A549 (cell line): ENCODE measurements at regions not wholly inside any gene's neighbourhood (a gene's known extent, or its start where the extent isn't known, plus 50 kb on each side); places are given as distances from the start of the nearest gene placed in this dataset.

Source experiments
- ATAC-seq, 2 experiments: fragments of 200-7000 bp in 1 of 2; fragments of >200 bp in 1 of 2; cut with Nextera tagmentation in 1 of 2; cut with Tn5 transposase in 1 of 2; 3 replicates each; pipeline versions ENCODE4 v1.8.0 to v1.9.1; 2018 to 2020; ENCODE audit warnings: mild to moderate bottlenecking in 1 of 2, moderate library complexity in 1 of 2
- CTCF ChIA-PET: fragments of 300-600 bp; sonication (Branson Sonifier 250); formaldehyde crosslinking; extraction: SDS; loops from one replicate; lab custom pipeline; 2021; ENCODE audit warnings: antibody characterized with exemption, inconsistent platforms; lab: Yijun Ruan, JAX
- POLR2A ChIA-PET: fragments of 350-600 bp; formaldehyde crosslinking; extraction: SDS; loops from one replicate; lab custom pipeline; 2021; ENCODE audit warnings: antibody characterized with exemption, inconsistent platforms; lab: Yijun Ruan, JAX
- DNase-seq, 2 experiments: peaks; one replicate each; pipeline versions ENCODE4 v3.0.0 to v3.0.0-alpha.2; 2011 to 2016; ENCODE audit warnings: low read depth in 1 of 2, low spot score in 1 of 2
- FAIRE-seq: peaks from 2 replicates; lab custom pipeline; 2011; peaks lifted over from hg19 to GRCh38; lab: Jason Lieb, UNC
- H3K27ac ChIP-seq, 2 experiments: fragments of >200 bp; sonication (Bioruptor Twin); formaldehyde crosslinking; 3 replicates each; pipeline ENCODE4 v1.5.1; 2016 to 2017
- H3K4me1 ChIP-seq: fragments of >200 bp; sonication (Bioruptor Twin); formaldehyde crosslinking; 3 replicates; pipeline ENCODE4 v1.6.1; 2016
- H3K4me2 ChIP-seq: fragments of >200 bp; sonication (Bioruptor Twin); formaldehyde crosslinking; 3 replicates; pipeline ENCODE4 v1.6.1; 2016
- H3K4me3 ChIP-seq: fragments of >200 bp; sonication (Bioruptor Twin); formaldehyde crosslinking; 3 replicates; pipeline ENCODE4 v1.5.1; 2016
- H3K9me3 ChIP-seq: fragments of >200 bp; sonication (Bioruptor Twin); formaldehyde crosslinking; 3 replicates; pipeline ENCODE4 v1.6.1; 2016
- ATOH8 ChIP-seq: fragments of 250-450 bp; sonication (Bioruptor Pico); IDR thresholded peaks from 2 replicates; pipeline ENCODE4 v1.5.0; 2020; ENCODE audit warnings: low read depth, mild to moderate bottlenecking, moderate library complexity
- BCL3 ChIP-seq: fragments of >200 bp; sonication (Bioruptor Twin); formaldehyde crosslinking; IDR thresholded peaks from 3 replicates; pipeline ENCODE4 v1.6.1; 2016
- BHLHE40 ChIP-seq: IDR thresholded peaks from 2 replicates; pipeline ENCODE4 v1.6.1; 2012; ENCODE audit warnings: low read depth, low read length, inconsistent platforms
- CBX2 ChIP-seq: fragments of 200-600 bp; sonication (generic); IDR thresholded peaks from 2 replicates; pipeline ENCODE4 v1.6.1; 2016; ENCODE audit warnings: low read depth, mild to moderate bottlenecking, borderline replicate concordance
- CHD2 ChIP-seq: fragments of 150-350 bp; IDR thresholded peaks from 2 replicates; pipeline ENCODE4 v1.6.1; 2014; ENCODE audit warnings: low read length; ENCODE audit not compliant: partially characterized antibody
- CHD4 ChIP-seq: fragments of 200-600 bp; sonication (generic); IDR thresholded peaks from 2 replicates; pipeline ENCODE4 v1.6.1; 2016; ENCODE audit warnings: antibody characterized with exemption, mild to moderate bottlenecking, borderline replicate concordance
- CTCF ChIP-seq: fragments of >200 bp; sonication (Bioruptor Twin); formaldehyde crosslinking; IDR thresholded peaks from 3 replicates; pipeline ENCODE4 v1.5.1; 2016
- EHF ChIP-seq: fragments of 250-450 bp; sonication (Bioruptor Pico); IDR thresholded peaks from 2 replicates; pipeline ENCODE4 v1.5.0; 2020; ENCODE audit warnings: mild to moderate bottlenecking
- EHMT2 ChIP-seq: fragments of 200-600 bp; sonication (generic); IDR thresholded peaks from 2 replicates; pipeline ENCODE4 v1.6.1; 2016; ENCODE audit warnings: antibody characterized with exemption, low read depth, mild to moderate bottlenecking, moderate library complexity
- EP300 ChIP-seq, 2 experiments: fragments of >200 bp; sonication (Bioruptor Twin); formaldehyde crosslinking; IDR thresholded peaks; 2 replicates in 1 of 2; 3 replicates in 1 of 2; pipeline ENCODE4 v1.6.1; 2016 to 2017
- ESRRA ChIP-seq: fragments of 150-350 bp; IDR thresholded peaks from 2 replicates; pipeline ENCODE4 v1.6.1; 2014; ENCODE audit warnings: mild to moderate bottlenecking, low read length, borderline replicate concordance
- FOSB ChIP-seq: fragments of 250-450 bp; sonication (Bioruptor Pico); IDR thresholded peaks from 2 replicates; pipeline ENCODE4 v1.5.0; 2020; ENCODE audit warnings: mild to moderate bottlenecking, moderate library complexity
- GATA3 ChIP-seq: IDR thresholded peaks from 2 replicates; pipeline ENCODE4 v1.6.1; 2012; ENCODE audit warnings: borderline replicate concordance
- HES2 ChIP-seq: fragments of >200 bp; sonication (Bioruptor Twin); formaldehyde crosslinking; IDR thresholded peaks from 2 replicates; pipeline ENCODE4 v1.6.1; 2016
- JUN ChIP-seq, 2 experiments: fragments of >200 bp; sonication (Bioruptor Twin); formaldehyde crosslinking; IDR thresholded peaks; 2 replicates in 1 of 2; 3 replicates in 1 of 2; pipeline ENCODE4 v1.6.1; 2016 to 2017
- JUNB ChIP-seq: fragments of >200 bp; sonication (Bioruptor Twin); formaldehyde crosslinking; IDR thresholded peaks from 2 replicates; pipeline ENCODE4 v1.6.1; 2016
- KDM1A ChIP-seq: fragments of 200-600 bp; sonication (generic); IDR thresholded peaks from 2 replicates; pipeline ENCODE4 v1.6.1; 2016; ENCODE audit warnings: low read depth, mild to moderate bottlenecking
- KDM5A ChIP-seq: fragments of 200-600 bp; sonication (generic); IDR thresholded peaks from 2 replicates; pipeline ENCODE4 v1.6.1; 2016; ENCODE audit warnings: antibody characterized with exemption, mild to moderate bottlenecking
- MAFK ChIP-seq: fragments of 450-650 bp; IDR thresholded peaks from 2 replicates; pipeline ENCODE4 v1.6.1; 2014; ENCODE audit not compliant: partially characterized antibody
- MAZ ChIP-seq: fragments of 150-350 bp; IDR thresholded peaks from 2 replicates; pipeline ENCODE4 v1.6.1; 2014; ENCODE audit warnings: antibody characterized with exemption, low read depth, low read length, borderline replicate concordance
- PBX3 ChIP-seq: IDR thresholded peaks from 2 replicates; pipeline ENCODE4 v1.6.1; 2012
- PHF8 ChIP-seq: fragments of 200-600 bp; sonication (generic); IDR thresholded peaks from 2 replicates; pipeline ENCODE4 v1.6.1; 2016; ENCODE audit warnings: low read depth, mild to moderate bottlenecking, antibody characterized with exemption, moderate library complexity, borderline replicate concordance
- RCOR1 ChIP-seq: fragments of 150-350 bp; IDR thresholded peaks from 2 replicates; pipeline ENCODE4 v1.6.1; 2014; ENCODE audit warnings: antibody characterized with exemption, low read length, low read depth
- REST ChIP-seq: fragments of 200-600 bp; sonication (generic); IDR thresholded peaks from 2 replicates; pipeline ENCODE4 v1.6.1; 2016; ENCODE audit warnings: antibody characterized with exemption, mild to moderate bottlenecking, moderate library complexity
- RFX5 ChIP-seq: fragments of 450-650 bp; IDR thresholded peaks from 2 replicates; pipeline ENCODE4 v1.7.1; 2014; ENCODE audit warnings: antibody characterized with exemption, mild to moderate bottlenecking, moderate library complexity
- SREBF2 ChIP-seq: fragments of 450-650 bp; IDR thresholded peaks from 2 replicates; pipeline ENCODE4 v1.6.1; 2014; ENCODE audit warnings: mild to moderate bottlenecking, moderate library complexity
- USF2 ChIP-seq: fragments of 450-650 bp; IDR thresholded peaks from 2 replicates; pipeline ENCODE4 v1.6.1; 2014; ENCODE audit warnings: antibody characterized with exemption
- ZC3H11A ChIP-seq: fragments of 450-650 bp; IDR thresholded peaks from 2 replicates; pipeline ENCODE4 v1.6.1; 2014; ENCODE audit warnings: antibody characterized with exemption, mild to moderate bottlenecking
- ZFP36 ChIP-seq: fragments of 450-650 bp; IDR thresholded peaks from 2 replicates; pipeline ENCODE4 v1.6.1; 2014; ENCODE audit warnings: borderline replicate concordance; ENCODE audit not compliant: partially characterized antibody
- WGBS: methylation state at CpG from one replicate; pipeline ENCODE4 v1.1.6; 2017; ENCODE audit errors: missing lambda C conversion rate; 5-methylcytosine and 5-hydroxymethylcytosine counted together

- Histone ChIP-seq H3K9me3 (no peaks in the 10 kb centered on the region), H3K4me2 (no peak overlapping the region), H3K4me1 (no peaks in the 10 kb centered on the region), H3K27ac (no peak overlapping the region), H3K4me3 (no peak overlapping the region)
- ATAC-seq: no peak
- TF ChIP-seq ESRRA: no peak
- TF ChIP-seq CHD2: no peak
- TF ChIP-seq REST: no peak
- TF ChIP-seq HES2: no peak
- TF ChIP-seq RFX5: no peak
- no peak for TF ChIP-seq BCL3
- TF ChIP-seq RCOR1: no peak
- TF ChIP-seq BHLHE40: no peak
- no peak for TF ChIP-seq EP300 (IDR thresholded peaks at IDR 0.05)
- TF ChIP-seq KDM1A: no peak
- no peak for TF ChIP-seq PHF8
- no peak for TF ChIP-seq MAZ
- TF ChIP-seq FOSB (CRISPR knock-in tag): no peak
- TF ChIP-seq USF2: no peak
- DNase-seq: no peak
- 19% methylated on average over 8 of the region's 9 CpGs for WGBS
- FAIRE-seq: no peak
- CTCF ChIA-PET: no interaction called here
- POLR2A ChIA-PET: no interaction called here
These were observed 172.3 kb upstream of the IRX6 start for GRCh38 chr16:55151561-55152305.

- no peaks in the 10 kb centered on the region for H3K4me1 ChIP-seq
- ChIA-PET POLR2A (no interaction called here), CTCF (no interaction called here)
- FAIRE-seq (no peak), ATAC-seq (no peak), DNase-seq (no peak)
- 0% methylated on average over 3 of the region's 3 CpGs for WGBS
- no peaks in the 10 kb centered on the region for H3K9me3 ChIP-seq
- no peak overlapping the region for H3K4me2 ChIP-seq
- no peak overlapping the region for H3K4me3 ChIP-seq
- no peak overlapping the region for H3K27ac ChIP-seq
- TF ChIP-seq JUN (IDR thresholded peaks at IDR 0.05) (no peak), GATA3 (no peak), CTCF (no peak), EHF (no peak), KDM5A (no peak), SREBF2 (no peak), PBX3 (no peak), ATOH8 (CRISPR knock-in tag) (no peak), CBX2 (no peak), CHD4 (no peak), ZFP36 (no peak), MAFK (no peak), ZC3H11A (no peak), RFX5 (no peak), JUNB (no peak), EHMT2 (no peak)
These were observed 171.1 kb upstream of the IRX6 start for GRCh38 chr16:55152875-55153390.
